DND-41 (cell line): ENCODE measurements at regions not wholly inside any gene's neighbourhood (a gene's known extent, or its start where the extent isn't known, plus 50 kb on each side); places are given as distances from the start of the nearest gene placed in this dataset.

ENCODE experiments used
- CTCF ChIP-seq: IDR thresholded peaks from 2 replicates; pipeline ENCODE4 v1.5.1; 2012; ENCODE audit warnings: borderline replicate concordance, low read length, moderate library complexity, mild to moderate bottlenecking; ENCODE audit not compliant: poor library complexity, severe bottlenecking; ENCODE audit errors: extremely low read depth
- EZH2 ChIP-seq: IDR thresholded peaks from 3 replicates; pipeline ENCODE4 v1.6.1; 2012; ENCODE audit warnings: borderline replicate concordance, low read depth, mild to moderate bottlenecking, moderate library complexity, low read length, inconsistent platforms; ENCODE audit not compliant: severe bottlenecking

GRCh38 chr1:79614762-79615161 is 608.2 kb upstream of the ADGRL4 start:
- TF ChIP-seq CTCF (no peak), EZH2 (no peak)
